ENCODE measurements at regions not wholly inside any gene's neighbourhood (a gene's known extent, or its start where the extent isn't known, plus 50 kb on each side); places are given as distances from the start of the nearest gene placed in this dataset.
"Not testable (repeated sequence)": the region's sequence is repeated elsewhere in the genome, so short reads cannot be mapped to it uniquely, and the experiment has no call there.

GRCh38 chr5:108503986-108504385 is 122.1 kb upstream of the FBXL17 start:
- no peaks in the 10 kb centered on the region for H3K27me3 ChIP-seq (replicated peaks)
- no peak overlapping the region for H3K4me3 ChIP-seq (ENCODE audit: low read depth, low read length)
- no peak overlapping the region for H3K27ac ChIP-seq
- DNase-seq = no peak
- in situ Hi-C loops (cut with HindIII; ENCODE audit: low pct_ligation_motif_present, low sequenced_read_pairs) = no loop called here
- TF ChIP-seq CTCF (IDR thresholded peaks at IDR 0.05; ENCODE audit: low read depth, low read length, missing control alignments) = no peak
- no peaks in the 10 kb centered on the region for H3K36me3 ChIP-seq (replicated peaks)

GRCh38 chr5:108495615-108496014 is 113.7 kb upstream of the FBXL17 start:
- DNase-seq; in situ Hi-C loops (cut with HindIII; ENCODE audit: low pct_ligation_motif_present, low sequenced_read_pairs); H3K27ac ChIP-seq; H3K4me3 ChIP-seq (ENCODE audit: low read depth, low read length); H3K36me3 ChIP-seq (replicated peaks); H3K27me3 ChIP-seq (replicated peaks): not testable (repeated sequence)

GRCh38 chr5:108487951-108488350 is 106.1 kb upstream of the FBXL17 start:
- Histone ChIP-seq H3K27ac (no peak overlapping the region), H3K4me3 (ENCODE audit: low read depth, low read length) (no peak overlapping the region), H3K36me3 (replicated peaks) (no peaks in the 10 kb centered on the region), H3K27me3 (replicated peaks) (no peaks in the 10 kb centered on the region)
- DNase-seq = no peak
- no peak for TF ChIP-seq CTCF (IDR thresholded peaks at IDR 0.05; ENCODE audit: low read depth, low read length, missing control alignments)
- in situ Hi-C loops (cut with HindIII; ENCODE audit: low pct_ligation_motif_present, low sequenced_read_pairs) = no loop called here

- H3K27ac ChIP-seq = no peak overlapping the region
These were observed 102.1 kb upstream of the FBXL17 start for GRCh38 chr5:108484035-108484434.

GRCh38 chr5:108481355-108481931 is 99.5 kb upstream of the FBXL17 start:
- TF ChIP-seq CTCF (IDR thresholded peaks at IDR 0.05; ENCODE audit: low read depth, low read length, missing control alignments) = peak; percentile 46
- peak; percentile 14 for DNase-seq
- Histone ChIP-seq H3K36me3 (replicated peaks) (no peaks in the 10 kb centered on the region), H3K27ac (no peak overlapping the region), H3K27me3 (replicated peaks) (no peaks in the 10 kb centered on the region), H3K4me3 (ENCODE audit: low read depth, low read length) (no peak overlapping the region)
- in situ Hi-C loops (cut with HindIII; ENCODE audit: low pct_ligation_motif_present, low sequenced_read_pairs) = no loop called here

More at GRCh38 chr5:108484035-108484434, 102.1 kb upstream of the FBXL17 start:
- no peaks in the 10 kb centered on the region for H3K27me3 ChIP-seq (replicated peaks)
- no peak overlapping the region for H3K4me3 ChIP-seq (ENCODE audit: low read depth, low read length)
- no peak for TF ChIP-seq CTCF (IDR thresholded peaks at IDR 0.05; ENCODE audit: low read depth, low read length, missing control alignments)
- no peak for DNase-seq
- H3K36me3 ChIP-seq (replicated peaks) = no peaks in the 10 kb centered on the region
- in situ Hi-C loops (cut with HindIII; ENCODE audit: low pct_ligation_motif_present, low sequenced_read_pairs) = no loop called here

GRCh38 chr5:108472237-108472636 is 90.3 kb upstream of the FBXL17 start:
- in situ Hi-C loops (cut with HindIII; ENCODE audit: low pct_ligation_motif_present, low sequenced_read_pairs) = no loop called here
- DNase-seq = peak; percentile 39
- Histone ChIP-seq H3K27ac (no peak overlapping the region), H3K4me3 (ENCODE audit: low read depth, low read length) (no peak overlapping the region), H3K27me3 (replicated peaks) (no peaks in the 10 kb centered on the region), H3K36me3 (replicated peaks) (no peaks in the 10 kb centered on the region)
- TF ChIP-seq CTCF (IDR thresholded peaks at IDR 0.05; ENCODE audit: low read depth, low read length, missing control alignments) = no peak

Data from brain microvascular endothelial cell (primary cell).